IPS DF 4.7 (cell line): ENCODE measurements at regions not wholly inside any gene's neighbourhood (a gene's known extent, or its start where the extent isn't known, plus 50 kb on each side); places are given as distances from the start of the nearest gene placed in this dataset.

ENCODE experiments used
- DNase-seq: peaks from one replicate; pipeline ENCODE4 v3.0.0-alpha.2; 2013; ENCODE audit warnings: low spot score; ENCODE audit errors: extremely low read depth

GRCh38 chr5:98042521-98042920, 730.9 kb upstream of the RGMB start:
- no peak for DNase-seq

- DNase-seq: peak; percentile 5
These were observed 730.5 kb upstream of the RGMB start for GRCh38 chr5:98042961-98043360.

GRCh38 chr5:98050583-98050982, 722.9 kb upstream of the RGMB start:
- no peak for DNase-seq

- DNase-seq: no peak
These were observed 720.3 kb upstream of the RGMB start for GRCh38 chr5:98053170-98053569.

GRCh38 chr5:98060148-98060547, 713.3 kb upstream of the RGMB start:
- DNase-seq: no peak

GRCh38 chr5:98064118-98064685, 709.3 kb upstream of the RGMB start:
- no peak for DNase-seq

- DNase-seq: no peak
These were observed 708.1 kb upstream of the RGMB start for GRCh38 chr5:98065261-98065909.

GRCh38 chr5:98066910-98067309, 706.6 kb upstream of the RGMB start:
- no peak for DNase-seq

GRCh38 chr5:98069876-98070512, 703.5 kb upstream of the RGMB start:
- no peak for DNase-seq

GRCh38 chr5:98072921-98073320, 700.5 kb upstream of the RGMB start:
- no peak for DNase-seq

GRCh38 chr5:98076501-98076900, 697.0 kb upstream of the RGMB start:
- no peak for DNase-seq

- DNase-seq: no peak
These were observed 687.9 kb upstream of the RGMB start for GRCh38 chr5:98085593-98085992.

GRCh38 chr5:98095072-98095471, 678.4 kb upstream of the RGMB start:
- DNase-seq: no peak

GRCh38 chr5:98096155-98096554, 677.3 kb upstream of the RGMB start:
- DNase-seq: no peak

GRCh38 chr5:98099448-98100105, 673.9 kb upstream of the RGMB start:
- no peak for DNase-seq

- DNase-seq: no peak
These were observed 672.3 kb upstream of the RGMB start for GRCh38 chr5:98101131-98101530.

- DNase-seq: no peak
These were observed 670.5 kb upstream of the RGMB start for GRCh38 chr5:98102936-98103335.

GRCh38 chr5:98103807-98104206, 669.7 kb upstream of the RGMB start:
- no peak for DNase-seq

GRCh38 chr5:98104454-98105188, 668.8 kb upstream of the RGMB start:
- no peak for DNase-seq

- DNase-seq: no peak
These were observed 667.8 kb upstream of the RGMB start for GRCh38 chr5:98105681-98106080.

- DNase-seq: no peak
These were observed 667.1 kb upstream of the RGMB start for GRCh38 chr5:98106116-98107031.
